ENCODE measurements at regions not wholly inside any gene's neighbourhood (a gene's known extent, or its start where the extent isn't known, plus 50 kb on each side); places are given as distances from the start of the nearest gene placed in this dataset.
"Not testable (repeated sequence)": the region's sequence is repeated elsewhere in the genome, so short reads cannot be mapped to it uniquely, and the experiment has no call there.

DNA sequence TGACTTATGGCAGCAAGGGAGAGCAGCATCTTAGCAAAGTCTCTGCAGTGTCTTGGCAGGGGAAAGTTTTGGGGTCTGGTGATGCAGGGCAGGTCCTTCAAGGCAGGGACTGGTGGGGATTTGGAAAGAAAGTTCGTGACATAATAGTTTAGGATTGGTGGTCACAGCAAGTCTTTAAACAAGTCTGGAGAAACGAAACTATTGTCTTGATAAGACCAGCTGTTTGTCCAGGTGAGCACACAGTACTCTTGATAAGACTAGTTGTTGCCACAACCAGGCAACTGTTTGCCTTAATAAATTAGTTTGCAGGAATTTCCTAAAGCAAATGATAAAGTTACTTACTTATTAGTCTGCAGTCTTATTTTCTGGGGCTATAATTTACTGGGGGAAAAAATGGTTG is 136.1 kb downstream of the AKR1D1 start:
- intact Hi-C loops (cut with micrococcal nuclease), result no loop called here
- no peak for ATAC-seq
- DNase-seq, result no peak

DNA sequence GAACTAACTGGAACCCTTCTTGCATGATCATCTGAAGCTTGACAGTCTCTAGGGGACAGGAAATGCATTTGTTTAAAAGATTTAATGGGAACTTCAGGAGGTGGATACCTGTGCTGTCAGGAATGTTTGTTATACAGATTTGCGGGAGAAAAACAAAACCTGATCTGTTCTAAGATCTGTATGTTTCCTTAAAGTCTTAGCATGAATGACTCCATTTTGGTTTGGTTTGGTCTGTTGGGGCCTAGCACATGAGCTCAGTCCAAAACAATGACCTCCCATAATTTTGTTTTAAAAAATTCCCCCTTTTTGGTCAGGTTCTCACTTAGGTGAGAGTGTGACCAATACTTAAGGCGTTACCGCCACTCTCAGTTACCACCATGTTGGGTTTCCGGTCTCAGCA is 138.7 kb downstream of the AKR1D1 start:
- intact Hi-C loops (cut with micrococcal nuclease), result no loop called here
- DNase-seq, result no peak

DNA sequence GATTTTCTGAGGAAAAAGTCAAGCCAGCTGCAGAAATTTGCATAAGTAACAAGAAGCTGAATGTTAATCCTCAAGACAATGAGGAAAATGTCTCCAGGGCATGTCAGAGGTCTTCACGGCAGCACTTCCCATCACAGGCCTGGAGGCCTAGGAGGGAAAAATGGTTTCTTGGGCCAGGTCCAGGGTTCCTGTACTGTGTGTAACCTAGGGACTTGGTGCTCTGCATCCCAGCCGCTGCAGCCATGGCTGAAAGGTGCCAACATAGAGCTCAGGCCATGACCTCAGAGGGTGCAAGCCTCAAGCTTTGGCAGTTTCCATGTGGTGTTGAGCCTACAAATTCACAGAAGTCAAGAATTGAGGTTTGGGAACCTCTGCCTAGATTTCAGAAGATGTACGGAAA is 144.1 kb downstream of the AKR1D1 start:
- DNase-seq; ATAC-seq; intact Hi-C loops (cut with micrococcal nuclease): not testable (repeated sequence)

More for the DNA sequence above, 138.7 kb downstream of the AKR1D1 start:
- ATAC-seq, result no peak

DNA sequence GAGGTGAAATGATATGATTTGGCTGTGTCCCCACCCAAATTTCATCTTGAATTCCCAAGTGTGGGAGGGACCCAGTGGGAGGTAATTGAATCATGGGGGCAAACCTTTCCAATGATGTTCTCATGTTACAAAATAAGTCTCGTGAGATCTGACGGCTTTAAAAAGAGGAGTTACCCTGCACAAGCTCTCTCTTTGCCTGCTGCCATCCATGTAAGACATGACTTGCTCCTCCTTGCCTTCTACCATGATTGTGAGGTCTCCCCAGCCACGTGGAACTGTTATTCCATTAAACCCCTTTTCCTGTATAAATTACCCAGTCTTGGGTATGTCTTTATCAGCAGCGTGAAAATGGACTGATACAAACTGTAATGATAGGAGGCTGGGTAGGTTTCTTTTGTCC is 145.1 kb downstream of the AKR1D1 start:
- ATAC-seq; DNase-seq; intact Hi-C loops (cut with micrococcal nuclease): not testable (repeated sequence)

DNA sequence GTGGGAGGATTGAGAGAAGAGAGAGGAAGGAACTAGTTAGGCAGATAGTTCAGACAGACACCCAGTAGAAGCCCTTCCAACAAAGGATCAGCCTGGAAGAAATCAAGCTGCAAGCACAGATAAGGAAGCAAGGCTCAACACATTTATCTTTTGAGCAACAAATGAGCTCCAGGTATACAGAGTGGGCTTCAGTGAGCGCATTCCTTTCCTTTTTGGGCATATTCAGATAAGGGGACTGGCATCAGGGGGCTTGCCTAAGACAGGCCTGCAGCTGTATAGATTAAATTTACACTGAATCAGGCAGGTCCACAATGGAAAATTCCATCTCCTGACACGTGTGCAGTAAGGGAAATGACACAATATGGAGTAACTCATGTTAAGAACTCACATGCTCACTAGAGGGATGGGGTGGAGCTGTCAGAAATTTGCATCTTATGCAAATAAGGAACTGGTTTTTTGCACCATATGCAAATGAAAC is 147.2 kb downstream of the AKR1D1 start:
- DNase-seq, result no peak
- no peak for ATAC-seq
- intact Hi-C loops (cut with micrococcal nuclease), result no loop called here

DNA sequence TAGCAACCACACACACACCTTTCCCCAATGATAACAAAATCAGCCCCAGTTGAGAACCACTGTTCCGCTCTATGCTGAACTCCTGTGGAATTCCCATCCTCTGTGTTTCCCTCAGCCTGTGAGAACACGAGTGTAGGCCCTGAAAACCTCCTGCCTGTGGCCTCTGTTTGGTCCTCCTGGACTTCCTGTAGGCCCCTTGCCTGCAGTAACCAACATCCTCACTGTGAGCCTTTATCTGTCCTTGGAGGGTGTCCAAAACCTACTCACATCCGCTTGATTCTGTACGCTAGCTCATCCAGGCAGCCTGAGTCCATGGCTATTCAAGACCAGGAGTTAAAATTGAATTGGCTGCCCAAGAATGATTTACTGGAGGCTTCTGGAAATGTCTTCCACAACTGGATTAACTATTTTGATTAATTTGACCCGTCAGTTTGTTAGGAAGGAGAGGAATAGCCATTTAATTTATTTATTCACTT is 149.8 kb downstream of the AKR1D1 start:
- DNase-seq, result no peak
- intact Hi-C loops (cut with micrococcal nuclease), result no loop called here
- peak; percentile 64 for ATAC-seq

DNA sequence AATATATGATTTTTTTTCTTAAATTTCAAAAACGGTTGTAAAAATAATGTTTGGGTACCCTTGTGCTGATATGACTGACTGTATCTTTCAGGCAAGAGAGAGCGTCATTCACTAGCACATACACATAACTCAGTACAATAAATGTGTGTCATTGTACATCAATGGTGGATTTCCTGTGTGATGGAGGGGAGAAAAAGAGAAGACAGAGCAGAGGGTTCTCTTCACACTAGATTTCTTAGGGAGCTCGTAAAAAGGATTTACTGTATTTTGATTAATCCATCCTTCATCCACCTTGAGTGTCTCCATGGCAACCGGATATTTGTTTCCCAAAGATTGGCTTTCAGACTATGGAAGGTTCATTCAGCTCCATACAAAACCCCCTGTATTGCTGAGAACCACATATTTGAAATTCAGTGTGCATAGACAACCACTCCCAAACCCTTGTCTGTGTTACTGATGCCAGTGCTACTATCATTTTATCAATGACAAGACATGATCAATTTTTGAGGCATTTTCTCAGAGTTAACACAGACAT is 150.6 kb downstream of the AKR1D1 start:
- DNase-seq, result no peak
- intact Hi-C loops (cut with micrococcal nuclease), result no loop called here
- ATAC-seq, result no peak

DNA sequence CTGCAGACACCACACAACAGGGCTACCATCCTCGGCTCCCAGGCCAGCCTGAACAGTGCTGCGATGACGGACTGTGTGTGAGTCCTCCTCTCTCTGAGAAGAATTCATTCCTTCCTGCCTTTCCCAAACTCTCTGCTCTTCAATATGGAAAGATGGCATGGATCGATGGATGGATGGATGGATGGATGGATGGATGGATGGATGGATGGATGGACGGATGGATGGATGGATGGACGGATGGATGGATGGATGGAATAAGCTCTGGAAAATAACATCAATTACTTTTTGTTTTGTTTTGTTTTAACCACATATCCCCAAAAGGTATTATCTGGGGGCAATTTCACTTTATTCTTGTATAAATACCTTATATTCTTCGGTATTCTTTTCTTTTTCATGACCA is 151.9 kb downstream of the AKR1D1 start:
- ATAC-seq (no peak), DNase-seq (no peak)
- intact Hi-C loops (cut with micrococcal nuclease), result no loop called here

DNA sequence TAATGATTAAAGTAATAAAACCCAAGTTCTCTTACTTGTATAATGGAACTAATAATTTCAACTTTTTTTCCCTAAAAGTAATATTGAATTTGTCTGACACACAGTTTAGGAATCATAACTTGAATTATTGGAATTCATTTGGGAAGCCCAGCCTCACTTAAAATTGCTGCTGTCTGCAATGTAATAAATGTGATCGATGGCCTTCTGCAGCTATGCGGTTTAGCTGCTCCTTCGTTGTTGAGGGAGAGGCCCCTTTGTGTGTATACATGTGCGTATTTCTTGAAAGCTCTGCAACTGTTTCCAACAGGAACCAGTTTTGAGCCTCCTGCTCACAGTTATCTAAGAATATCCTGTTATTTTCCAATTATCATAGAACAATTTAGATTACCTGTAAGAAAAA is 152.5 kb downstream of the AKR1D1 start:
- DNase-seq, result no peak
- ATAC-seq, result no peak
- intact Hi-C loops (cut with micrococcal nuclease), result no loop called here

DNA sequence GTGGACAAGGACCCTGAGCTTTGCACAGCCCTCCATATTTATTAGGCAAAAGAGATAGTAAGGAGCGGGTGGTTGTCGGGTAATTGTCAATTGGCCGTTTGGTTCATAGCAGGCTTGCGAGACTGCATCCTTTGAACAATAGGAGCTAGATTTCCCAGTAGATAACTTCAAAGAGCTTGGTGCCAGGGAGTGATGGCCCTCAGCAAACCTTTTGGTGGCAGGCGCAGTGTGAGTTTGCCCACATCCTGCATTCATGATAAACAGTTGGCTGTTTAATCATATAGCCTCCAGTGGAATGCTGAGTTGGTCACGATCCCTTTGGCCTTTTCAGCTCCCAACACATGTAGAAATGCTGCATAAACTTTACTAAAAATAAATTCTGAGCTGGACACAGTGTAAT is 156.9 kb downstream of the AKR1D1 start:
- DNase-seq (no peak), ATAC-seq (no peak)
- intact Hi-C loops (cut with micrococcal nuclease), result no loop called here

DNA sequence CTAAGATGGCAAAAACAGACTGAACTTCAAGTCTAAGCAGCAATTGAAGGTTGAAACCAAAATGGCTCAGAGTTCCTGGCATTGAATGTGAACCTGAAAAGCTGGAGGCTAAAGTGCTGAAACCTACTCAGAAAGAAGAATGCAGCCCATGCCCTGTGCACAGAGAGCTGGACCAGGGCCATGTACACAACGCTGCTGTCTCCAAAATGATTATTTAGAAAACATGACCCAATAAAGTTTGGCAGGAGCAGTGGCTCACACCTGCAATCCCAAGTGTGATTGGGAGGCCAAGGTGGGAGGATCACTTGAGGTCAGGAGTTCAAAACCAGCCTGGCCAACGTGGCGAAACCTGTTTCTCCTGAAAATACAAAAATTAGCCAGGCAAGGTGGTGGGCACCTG is 158.9 kb downstream of the AKR1D1 start:
- ATAC-seq (no peak), DNase-seq (no peak)
- intact Hi-C loops (cut with micrococcal nuclease), result no loop called here

DNA sequence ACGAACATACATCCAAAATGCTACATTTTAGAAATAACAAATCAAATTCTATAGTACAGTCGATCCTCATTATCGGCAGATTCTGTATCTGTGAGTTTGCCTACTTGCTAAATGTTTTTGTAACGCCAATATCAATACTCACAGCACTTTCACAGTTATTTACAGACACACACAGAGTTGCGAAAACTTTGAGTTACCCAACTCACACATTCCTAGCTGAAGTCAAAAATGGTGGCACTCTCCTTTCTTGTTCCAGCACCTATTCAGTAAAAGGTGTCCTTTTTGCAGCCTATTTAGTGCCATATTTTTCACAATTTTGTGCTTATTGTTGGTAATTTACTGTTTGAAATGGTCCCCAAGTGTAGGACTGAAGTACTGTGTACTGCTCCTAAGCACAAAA is 161.7 kb downstream of the AKR1D1 start:
- intact Hi-C loops (cut with micrococcal nuclease), result no loop called here

DNA sequence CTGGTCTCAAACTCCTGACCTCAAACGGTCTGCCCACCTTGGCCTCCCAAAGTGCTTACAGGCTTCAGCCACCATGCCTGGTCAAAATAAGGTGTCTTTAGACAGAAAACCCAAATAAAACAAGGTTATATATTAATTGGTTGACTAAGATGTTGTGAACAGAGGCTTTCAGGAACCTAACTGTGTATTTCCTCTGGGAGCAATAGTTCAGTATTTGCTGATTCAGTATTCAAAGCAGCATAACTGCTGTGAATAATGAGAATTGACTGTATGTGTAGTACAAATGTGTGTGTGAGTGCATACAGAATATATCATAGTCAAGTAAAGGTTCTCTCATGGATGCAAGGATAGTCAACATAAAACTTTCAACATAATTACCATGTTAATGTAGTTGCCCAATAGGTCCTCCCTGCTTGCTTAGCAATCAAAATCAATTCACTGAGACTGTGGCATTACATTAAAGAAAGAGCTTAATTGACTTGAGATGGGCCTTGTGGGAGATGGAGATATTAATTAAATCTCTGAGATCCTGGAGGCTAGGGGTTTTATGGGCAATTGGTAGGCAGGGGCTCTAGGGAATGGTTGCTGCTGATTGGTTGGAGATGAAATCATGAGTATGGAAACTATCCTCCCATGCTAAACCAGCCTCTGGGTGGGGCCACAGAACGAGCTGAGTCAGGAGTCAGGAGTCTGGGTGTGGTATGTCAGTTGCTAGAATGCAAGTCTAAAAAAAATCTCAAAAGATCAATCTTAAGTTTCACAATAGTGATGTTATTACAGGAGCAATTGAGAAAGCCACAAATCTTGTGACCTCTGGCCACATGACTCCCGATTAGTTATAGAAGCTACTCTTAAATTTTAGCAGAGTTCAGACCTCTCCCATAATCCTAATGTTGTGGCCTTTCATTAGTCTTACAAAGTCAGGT is 162.7 kb downstream of the AKR1D1 start:
- no peak for ATAC-seq

More for the DNA sequence above, 161.7 kb downstream of the AKR1D1 start:
- ATAC-seq (no peak), DNase-seq (no peak)

DNA sequence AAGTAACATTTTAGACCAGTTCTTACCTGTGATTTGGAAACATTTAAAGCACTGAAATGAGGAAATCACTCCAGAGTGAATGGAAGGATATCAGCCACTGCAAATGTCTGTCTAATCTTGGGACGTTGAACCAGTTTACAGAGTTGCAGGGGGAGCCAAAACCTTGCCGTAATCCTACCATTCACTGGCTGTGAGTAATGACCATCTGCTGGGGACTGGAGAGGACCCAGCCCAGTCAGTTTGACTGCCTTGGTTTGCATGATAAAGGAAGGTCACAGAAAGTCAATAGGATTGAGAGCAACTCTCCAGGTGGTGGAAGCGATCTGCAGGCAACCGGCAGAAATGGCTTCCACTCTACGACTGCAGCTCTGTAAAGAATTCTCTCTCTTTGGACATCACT is 167.2 kb downstream of the AKR1D1 start:
- DNase-seq, result no peak
- ATAC-seq, result peak; percentile 84
- intact Hi-C loops (cut with micrococcal nuclease), result no loop called here

More for the DNA sequence above, 162.7 kb downstream of the AKR1D1 start:
- DNase-seq, result no peak
- intact Hi-C loops (cut with micrococcal nuclease), result no loop called here

DNA sequence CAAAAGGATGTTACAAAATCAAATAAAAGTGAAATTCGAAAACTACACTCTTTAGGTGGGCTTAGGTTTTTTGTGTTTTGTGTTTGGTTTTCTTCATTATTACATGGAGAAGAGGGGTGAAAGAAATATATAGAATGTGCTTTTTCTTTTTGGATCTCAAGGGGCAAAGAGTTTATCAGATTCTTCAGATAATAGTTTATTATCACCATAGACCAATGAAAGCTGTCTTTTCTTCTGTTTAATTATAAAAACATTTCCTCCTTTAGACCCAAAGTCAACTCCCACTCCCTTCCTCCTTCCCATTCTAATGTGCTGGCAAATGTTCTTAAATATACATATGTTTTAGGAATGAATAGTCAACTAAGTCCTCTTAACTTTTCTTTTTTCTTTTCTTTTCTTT is 167.6 kb downstream of the AKR1D1 start:
- no peak for ATAC-seq
- DNase-seq, result no peak
- intact Hi-C loops (cut with micrococcal nuclease), result no loop called here

DNA sequence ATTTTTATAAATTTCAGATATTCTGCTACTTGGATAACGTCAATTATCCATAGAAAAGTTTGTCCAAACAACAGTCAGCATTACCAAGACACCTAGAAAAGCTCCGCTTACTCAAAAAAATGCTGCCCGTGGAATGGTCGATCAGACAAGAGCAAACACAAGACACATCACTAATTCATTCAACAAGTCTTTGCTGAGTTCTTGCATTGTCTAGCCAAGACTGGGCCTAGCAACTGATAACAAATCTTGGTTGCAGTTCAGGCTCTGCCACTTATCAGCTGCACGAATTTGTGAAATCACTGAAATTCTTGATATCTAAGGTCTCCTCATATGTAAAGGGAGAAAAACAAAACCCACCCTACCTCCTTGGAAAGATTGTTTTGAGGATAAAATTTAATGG is 168.3 kb downstream of the AKR1D1 start:
- intact Hi-C loops (cut with micrococcal nuclease), result no loop called here
- DNase-seq (no peak), ATAC-seq (no peak)

DNA sequence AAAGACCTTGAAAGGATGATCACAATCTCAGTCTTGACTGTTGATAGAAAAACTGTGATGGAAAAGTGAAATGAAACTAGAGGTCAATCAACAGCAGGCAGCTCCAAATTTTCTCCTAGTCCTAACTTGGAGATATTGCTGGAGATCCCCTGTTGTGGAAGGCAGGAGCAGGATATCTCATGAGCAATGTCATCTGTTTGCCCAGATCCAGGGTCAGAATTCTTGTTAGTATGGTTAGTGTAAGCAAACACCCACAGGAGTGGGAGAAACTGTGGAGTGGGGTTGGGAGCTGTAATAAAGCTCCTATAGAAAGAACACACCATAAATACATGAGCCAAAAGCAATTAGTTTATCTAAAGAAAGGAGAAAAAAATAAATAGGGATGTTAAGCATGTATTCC is 169.0 kb downstream of the AKR1D1 start:
- ATAC-seq (no peak), DNase-seq (no peak)
- intact Hi-C loops (cut with micrococcal nuclease), result no loop called here

DNA sequence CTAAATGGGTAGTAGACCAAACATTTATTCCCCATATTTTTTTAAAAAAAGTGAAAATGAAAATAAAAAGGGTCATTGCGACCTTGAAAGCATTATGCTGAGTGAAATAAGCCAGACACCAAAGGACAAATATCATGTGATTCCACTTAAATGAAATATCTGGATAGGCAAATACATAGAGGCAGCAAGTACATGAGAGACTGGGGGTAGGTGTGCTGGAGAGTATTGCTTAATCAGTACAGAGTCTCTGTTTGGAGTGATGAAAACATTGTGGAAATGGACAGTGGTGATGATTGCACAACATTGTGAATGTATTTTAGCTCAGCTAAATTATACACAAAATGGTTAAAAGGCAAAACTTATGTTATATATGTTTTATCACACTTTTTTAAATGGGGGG is 169.4 kb downstream of the AKR1D1 start:
- DNase-seq (no peak), ATAC-seq (peak; percentile 68)
- intact Hi-C loops (cut with micrococcal nuclease), result no loop called here

DNA sequence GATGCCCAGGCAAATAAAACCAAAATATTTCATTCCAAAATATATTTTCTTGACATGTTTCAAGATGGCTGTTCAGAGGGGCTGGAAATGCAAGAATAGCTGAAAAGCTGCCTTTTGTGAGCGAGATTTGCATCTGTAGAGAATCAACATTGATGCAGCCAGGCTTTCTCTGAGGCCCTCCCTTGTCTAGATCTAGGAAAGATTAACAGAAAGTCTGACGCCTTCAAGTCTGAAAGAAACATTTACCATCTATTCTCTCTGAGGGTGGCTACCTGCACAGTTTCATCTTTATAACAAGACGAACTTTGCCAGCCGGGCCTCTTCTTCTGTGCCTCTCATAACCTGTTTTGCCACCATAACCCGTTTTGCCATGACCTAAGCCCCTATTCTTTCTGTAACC is 170.2 kb downstream of the AKR1D1 start:
- no peak for DNase-seq
- ATAC-seq, result no peak
- intact Hi-C loops (cut with micrococcal nuclease), result no loop called here

DNA sequence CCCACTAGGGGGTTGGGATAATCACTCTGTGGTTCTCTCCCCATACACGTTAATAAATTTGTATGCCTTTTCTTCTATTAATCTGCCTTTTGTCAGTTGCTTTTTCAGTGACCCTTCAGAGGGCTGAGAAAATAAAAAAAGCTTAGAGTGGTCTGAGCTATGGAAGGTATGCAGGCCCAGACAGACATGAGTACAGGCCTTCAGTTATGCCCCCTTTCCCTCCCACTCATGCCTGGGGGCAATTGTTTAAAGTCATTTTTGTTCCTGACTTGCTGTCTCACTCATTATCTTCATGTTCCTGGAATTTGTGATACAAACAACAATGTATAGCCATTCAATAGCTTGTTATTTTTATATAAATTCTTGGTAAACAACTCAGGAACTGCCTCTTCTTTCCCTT is 170.8 kb downstream of the AKR1D1 start:
- ATAC-seq (no peak), DNase-seq (no peak)
- intact Hi-C loops (cut with micrococcal nuclease), result no loop called here
